SK-N-DZ (cell line): ENCODE measurements at regions not wholly inside any gene's neighbourhood (a gene's known extent, or its start where the extent isn't known, plus 50 kb on each side); places are given as distances from the start of the nearest gene placed in this dataset.

Source experiments
- DNase-seq: peaks from one replicate; pipeline ENCODE4 v3.0.0-alpha.2; 2015; ENCODE audit warnings: low spot score

- DNase-seq = no peak
Observed at GRCh38 chr2:41483226-41483625, 564.6 kb upstream of the PKDCC start.

GRCh38 chr2:41483982-41484857, 563.6 kb upstream of the PKDCC start:
- DNase-seq = no peak

GRCh38 chr2:41484858-41485234, 563.0 kb upstream of the PKDCC start:
- no peak for DNase-seq

- no peak for DNase-seq
Observed at GRCh38 chr2:41486948-41487347, 560.9 kb upstream of the PKDCC start.

- no peak for DNase-seq
Observed at GRCh38 chr2:41488888-41489287, 558.9 kb upstream of the PKDCC start.

- no peak for DNase-seq
Observed at GRCh38 chr2:41489638-41490037, 558.2 kb upstream of the PKDCC start.

- no peak for DNase-seq
Observed at GRCh38 chr2:41495050-41495449, 552.8 kb upstream of the PKDCC start.

GRCh38 chr2:41496908-41497307, 550.9 kb upstream of the PKDCC start:
- no peak for DNase-seq

GRCh38 chr2:41498781-41499180, 549.0 kb upstream of the PKDCC start:
- DNase-seq = no peak

- no peak for DNase-seq
Observed at GRCh38 chr2:41500895-41501294, 546.9 kb upstream of the PKDCC start.

- DNase-seq = no peak
Observed at GRCh38 chr2:41502752-41503151, 545.1 kb upstream of the PKDCC start.

GRCh38 chr2:41504532-41504931, 543.3 kb upstream of the PKDCC start:
- no peak for DNase-seq

- DNase-seq = no peak
Observed at GRCh38 chr2:41510108-41510507, 537.7 kb upstream of the PKDCC start.

GRCh38 chr2:41521211-41521610, 526.6 kb upstream of the PKDCC start:
- no peak for DNase-seq

- DNase-seq = no peak
Observed at GRCh38 chr2:41527525-41528323, 520.1 kb upstream of the PKDCC start.

- no peak for DNase-seq
Observed at GRCh38 chr2:41535575-41535974, 512.2 kb upstream of the PKDCC start.

GRCh38 chr2:41540272-41540998, 507.4 kb upstream of the PKDCC start:
- no peak for DNase-seq

- DNase-seq = no peak
Observed at GRCh38 chr2:41543726-41544125, 504.1 kb upstream of the PKDCC start.

- DNase-seq = no peak
Observed at GRCh38 chr2:41544709-41545108, 503.1 kb upstream of the PKDCC start.

GRCh38 chr2:41546031-41546430, 501.8 kb upstream of the PKDCC start:
- no peak for DNase-seq

GRCh38 chr2:41568648-41569047, 479.2 kb upstream of the PKDCC start:
- DNase-seq = no peak

- DNase-seq = no peak
Observed at GRCh38 chr2:41572154-41572553, 475.7 kb upstream of the PKDCC start.
